ENCODE measurements at regions not wholly inside any gene's neighbourhood (a gene's known extent, or its start where the extent isn't known, plus 50 kb on each side); places are given as distances from the start of the nearest gene placed in this dataset.

- Histone ChIP-seq H2BK20ac (ENCODE audit: low read length) (no peak overlapping the region), H3K4ac (replicated peaks; ENCODE audit: insufficient read length, low read depth, low read length) (no peak overlapping the region), H2BK12ac (ENCODE audit: low read depth, low read length) (no peak overlapping the region), H4K5ac (ENCODE audit: insufficient read length, low read depth, low read length) (no peak overlapping the region), H3K9ac (replicated peaks in 1 of 4; ENCODE audit: extremely low read depth in 1 of 4, low read depth in 3 of 4, low read length in 3 of 4) (peak overlapping the region in 3 of 4 experiments; percentile 5 to 29 (median 13); a peak in 3 of 7 replicates), H3K23ac (ENCODE audit: insufficient read length) (no peak overlapping the region), H3K56ac (replicated peaks; ENCODE audit: insufficient read length, low read depth, low read length) (no peak overlapping the region), H2AFZ (ENCODE audit: low read length) (no peak overlapping the region), H3K4me3 (ENCODE audit: extremely low read depth in 1 of 4, insufficient read depth in 2 of 4, low read depth in 3 of 4, low read length in 4 of 4) (peak overlapping the region; percentile 31 to 83 (median 62)), H3K27ac (ENCODE audit: low read depth, low read length) (no peak overlapping the region), H3K4me1 (replicated peaks in 1 of 4; ENCODE audit: control insufficient read depth in 3 of 4, insufficient read depth in 4 of 4, low read length in 3 of 4) (peaks cover 0 to 6% (median 2%) of the 10 kb centered on the region in 4 experiments; a peak in 2 of 7 replicates), H3K36me3 (ENCODE audit: control insufficient read depth in 2 of 4, insufficient read depth in 4 of 4, low read length in 3 of 4) (no peaks in the 10 kb centered on the region), H4K8ac (ENCODE audit: extremely low read depth, insufficient read depth, low read length) (no peak overlapping the region), H3K9me3 (ENCODE audit: insufficient read depth in 2 of 2, low read depth in 1 of 2, low read length in 1 of 2) (no peaks in the 10 kb centered on the region), H3K27me3 (replicated peaks in 1 of 4; ENCODE audit: control insufficient read depth in 3 of 4, extremely low read depth in 1 of 4, insufficient read depth in 3 of 4, low read length in 3 of 4) (peaks cover 0 to 12% (median 6%) of the 10 kb centered on the region in 4 experiments; a peak in 3 of 7 replicates), H2BK5ac (ENCODE audit: low read depth, low read length) (no peak overlapping the region), H3K79me2 (ENCODE audit: control insufficient read depth in 1 of 2, insufficient read depth in 2 of 2, low read length in 2 of 2) (no peaks in the 10 kb centered on the region), H3K14ac (ENCODE audit: insufficient read length) (no peak overlapping the region), H3K79me1 (ENCODE audit: low read depth, low read length) (no peaks in the 10 kb centered on the region), H2BK120ac (replicated peaks; ENCODE audit: low read depth, low read length) (no peak overlapping the region), H2BK15ac (ENCODE audit: low read length) (no peak overlapping the region), H3K4me2 (ENCODE audit: insufficient read depth in 1 of 2, low read depth in 2 of 2, low read length in 2 of 2) (peak overlapping the region; percentile 8 to 84), H2AK5ac (ENCODE audit: low read depth, low read length) (no peak overlapping the region), H4K20me1 (replicated peaks in 1 of 2; ENCODE audit: control insufficient read depth in 1 of 2, insufficient read depth in 2 of 2, low read length in 2 of 2) (no peaks in the 10 kb centered on the region), H4K91ac (replicated peaks; ENCODE audit: insufficient read length, low read length) (no peak overlapping the region), H3K18ac (ENCODE audit: extremely low read depth, low read length) (no peak overlapping the region), H3K23me2 (ENCODE audit: low read depth, low read length) (no peaks in the 10 kb centered on the region; the same call in 1 of the 2 replicates)
- no peak for TF ChIP-seq RXRA (IDR thresholded peaks at IDR 0.05; ENCODE audit: insufficient read depth, low read depth, low read length)
- TF ChIP-seq TCF12 (IDR thresholded peaks at IDR 0.05; ENCODE audit: low read depth, low read length) = no peak
- TF ChIP-seq ASH2L (IDR thresholded peaks at IDR 0.05; ENCODE audit: low read length) = peak; percentile 44
- ChIA-PET CTCF (ENCODE audit: partially characterized antibody) (interaction anchor here (0.6 to 6.1 kb wide), 27 partner anchors 10 to 1010 kb away, joined by 3 to 35 read pairs (median 4); partner anchors contain the start of gene ZEB1), POLR2A (ENCODE audit: partially characterized antibody) (interaction anchor here (0.6 to 2.2 kb wide), 10 partner anchors 26 to 819 kb away, joined by 3 to 9 read pairs (median 3); partner anchors contain the start of gene ZNF438)
- WGBS, 2 experiments (ENCODE audit: extremely low coverage in 1 of 2, insufficient coverage in 1 of 2, insufficient read length in 1 of 2, insufficient replicate concordance in 2 of 2, low coverage in 1 of 2, low lambda C conversion rate in 2 of 2, missing lambda C conversion rate in 1 of 2) = 9% methylated on average over 4 of the region's 5 CpGs; no CpG with 5 or more reads in 1 of the 2 experiments
- FAIRE-seq (no peak), DNase-seq (ENCODE audit: low read depth in 1 of 2, low spot score in 2 of 2) (no peak)
Observed at GRCh38 chr10:30784524-30784896, 155.0 kb upstream of the LYZL2 start.

All from H1 (cell line).